ENCODE measurements at regions not wholly inside any gene's neighbourhood (a gene's known extent, or its start where the extent isn't known, plus 50 kb on each side); places are given as distances from the start of the nearest gene placed in this dataset.

DNA sequence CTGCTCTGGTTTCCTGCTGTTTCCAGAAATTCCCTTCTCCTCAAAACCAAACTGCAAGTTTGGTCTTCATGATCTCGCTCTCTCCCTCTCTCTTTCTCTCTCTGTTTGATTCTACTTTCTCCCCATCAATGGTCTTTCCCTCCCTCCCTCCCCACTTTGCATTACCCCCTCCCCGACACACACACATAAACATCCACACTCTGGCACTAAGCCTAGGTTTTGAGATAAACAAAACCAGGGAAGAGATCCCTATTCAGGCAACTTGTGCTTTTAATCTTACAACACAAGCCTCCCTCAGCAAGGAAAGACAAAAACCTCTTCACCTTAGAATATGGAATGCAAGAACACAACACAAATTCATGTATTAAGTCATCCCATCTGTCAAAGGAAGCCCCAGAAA lies 73.5 kb upstream of the PTPRT start:
- TF ChIP-seq, protein P1, sequence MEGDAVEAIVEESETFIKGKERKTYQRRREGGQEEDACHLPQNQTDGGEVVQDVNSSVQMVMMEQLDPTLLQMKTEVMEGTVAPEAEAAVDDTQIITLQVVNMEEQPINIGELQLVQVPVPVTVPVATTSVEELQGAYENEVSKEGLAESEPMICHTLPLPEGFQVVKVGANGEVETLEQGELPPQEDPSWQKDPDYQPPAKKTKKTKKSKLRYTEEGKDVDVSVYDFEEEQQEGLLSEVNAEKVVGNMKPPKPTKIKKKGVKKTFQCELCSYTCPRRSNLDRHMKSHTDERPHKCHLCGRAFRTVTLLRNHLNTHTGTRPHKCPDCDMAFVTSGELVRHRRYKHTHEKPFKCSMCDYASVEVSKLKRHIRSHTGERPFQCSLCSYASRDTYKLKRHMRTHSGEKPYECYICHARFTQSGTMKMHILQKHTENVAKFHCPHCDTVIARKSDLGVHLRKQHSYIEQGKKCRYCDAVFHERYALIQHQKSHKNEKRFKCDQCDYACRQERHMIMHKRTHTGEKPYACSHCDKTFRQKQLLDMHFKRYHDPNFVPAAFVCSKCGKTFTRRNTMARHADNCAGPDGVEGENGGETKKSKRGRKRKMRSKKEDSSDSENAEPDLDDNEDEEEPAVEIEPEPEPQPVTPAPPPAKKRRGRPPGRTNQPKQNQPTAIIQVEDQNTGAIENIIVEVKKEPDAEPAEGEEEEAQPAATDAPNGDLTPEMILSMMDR (conservative IDR thresholded peaks at IDR 0.05): no peak
- TF ChIP-seq EZH2 (IDR thresholded peaks at IDR 0.05; ENCODE audit: low read depth): no peak

Data from PC-9 (cell line).